SK-N-SH treated with all-trans-retinoic acid at 6 μM for 48 hours (cell line): ENCODE measurements at regions not wholly inside any gene's neighbourhood (a gene's known extent, or its start where the extent isn't known, plus 50 kb on each side); places are given as distances from the start of the nearest gene placed in this dataset.

ENCODE experiments used
- ARNTL ChIP-seq: fragments of 450-650 bp; formaldehyde crosslinking; IDR thresholded peaks from 2 replicates; pipeline ENCODE4 v1.5.0; 2020; ENCODE audit warnings: low read depth, mild to moderate bottlenecking, moderate library complexity, borderline replicate concordance
- ZFP30 ChIP-seq: fragments of 450-650 bp; formaldehyde crosslinking; IDR thresholded peaks from 2 replicates; pipeline ENCODE4 v1.5.0; 2022; ENCODE audit warnings: mild to moderate bottlenecking, moderate library complexity
- TF ChIP-seq, protein P1 (sequence below): fragments of 250-450 bp; sonication (Bioruptor Pico); IDR thresholded peaks from 2 replicates; pipeline ENCODE4 v1.5.1; 2021; ENCODE audit warnings: mild to moderate bottlenecking, moderate library complexity
- TF ChIP-seq, protein P2 (sequence below): fragments of 250-450 bp; sonication (Bioruptor Pico); IDR thresholded peaks from 2 replicates; pipeline ENCODE4 v1.8.0; 2020; ENCODE audit warnings: mild to moderate bottlenecking, moderate library complexity, borderline replicate concordance

DNA sequence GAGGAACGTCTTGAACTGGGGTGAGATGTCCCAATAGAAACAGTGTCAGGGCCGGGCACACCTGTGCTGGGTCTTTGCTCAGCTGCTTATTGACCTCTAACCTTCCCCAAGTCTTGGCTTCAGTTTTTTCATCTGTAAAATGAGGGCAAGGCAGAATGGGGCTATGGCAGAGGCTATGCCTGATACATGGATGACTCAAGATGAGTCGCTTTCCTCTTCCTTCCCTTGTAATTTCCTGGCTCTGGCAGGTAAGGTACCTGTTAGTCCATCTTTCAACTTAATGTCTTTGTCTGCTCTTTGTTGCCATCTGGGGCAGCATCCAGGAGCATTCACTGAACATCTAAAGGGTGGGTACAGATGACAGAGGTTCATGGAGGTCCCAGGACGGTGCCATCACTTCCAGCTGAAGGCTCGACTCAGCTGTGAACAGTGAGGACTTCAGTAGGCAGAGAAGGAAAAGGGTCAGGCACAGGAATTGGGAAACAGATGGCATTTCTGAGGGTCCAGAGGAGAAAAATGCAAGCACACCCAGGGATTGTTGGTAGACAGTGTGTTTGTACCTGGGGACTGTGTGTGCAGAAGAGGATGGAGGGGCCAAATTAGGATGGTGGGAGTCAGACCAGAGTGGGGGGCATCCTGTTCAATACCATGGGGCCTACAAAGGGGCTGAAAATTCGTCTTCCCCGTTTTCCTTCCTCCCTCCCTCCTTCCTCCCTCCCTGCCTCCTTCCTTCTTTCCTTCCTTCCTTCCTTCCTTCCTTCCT is 268.3 kb downstream of the VRK1 start:
- no peak for TF ChIP-seq ARNTL (CRISPR knock-in tag)
- TF ChIP-seq, protein P1, sequence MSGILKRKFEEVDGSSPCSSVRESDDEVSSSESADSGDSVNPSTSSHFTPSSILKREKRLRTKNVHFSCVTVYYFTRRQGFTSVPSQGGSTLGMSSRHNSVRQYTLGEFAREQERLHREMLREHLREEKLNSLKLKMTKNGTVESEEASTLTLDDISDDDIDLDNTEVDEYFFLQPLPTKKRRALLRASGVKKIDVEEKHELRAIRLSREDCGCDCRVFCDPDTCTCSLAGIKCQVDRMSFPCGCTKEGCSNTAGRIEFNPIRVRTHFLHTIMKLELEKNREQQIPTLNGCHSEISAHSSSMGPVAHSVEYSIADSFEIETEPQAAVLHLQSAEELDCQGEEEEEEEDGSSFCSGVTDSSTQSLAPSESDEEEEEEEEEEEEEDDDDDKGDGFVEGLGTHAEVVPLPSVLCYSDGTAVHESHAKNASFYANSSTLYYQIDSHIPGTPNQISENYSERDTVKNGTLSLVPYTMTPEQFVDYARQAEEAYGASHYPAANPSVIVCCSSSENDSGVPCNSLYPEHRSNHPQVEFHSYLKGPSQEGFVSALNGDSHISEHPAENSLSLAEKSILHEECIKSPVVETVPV (CRISPR knock-in tag), result no peak
- TF ChIP-seq, protein P2, sequence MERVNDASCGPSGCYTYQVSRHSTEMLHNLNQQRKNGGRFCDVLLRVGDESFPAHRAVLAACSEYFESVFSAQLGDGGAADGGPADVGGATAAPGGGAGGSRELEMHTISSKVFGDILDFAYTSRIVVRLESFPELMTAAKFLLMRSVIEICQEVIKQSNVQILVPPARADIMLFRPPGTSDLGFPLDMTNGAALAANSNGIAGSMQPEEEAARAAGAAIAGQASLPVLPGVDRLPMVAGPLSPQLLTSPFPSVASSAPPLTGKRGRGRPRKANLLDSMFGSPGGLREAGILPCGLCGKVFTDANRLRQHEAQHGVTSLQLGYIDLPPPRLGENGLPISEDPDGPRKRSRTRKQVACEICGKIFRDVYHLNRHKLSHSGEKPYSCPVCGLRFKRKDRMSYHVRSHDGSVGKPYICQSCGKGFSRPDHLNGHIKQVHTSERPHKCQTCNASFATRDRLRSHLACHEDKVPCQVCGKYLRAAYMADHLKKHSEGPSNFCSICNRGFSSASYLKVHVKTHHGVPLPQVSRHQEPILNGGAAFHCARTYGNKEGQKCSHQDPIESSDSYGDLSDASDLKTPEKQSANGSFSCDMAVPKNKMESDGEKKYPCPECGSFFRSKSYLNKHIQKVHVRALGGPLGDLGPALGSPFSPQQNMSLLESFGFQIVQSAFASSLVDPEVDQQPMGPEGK (CRISPR knock-in tag), result no peak
- TF ChIP-seq ZFP30 (CRISPR knock-in tag), result no peak
